WTC11 (cell line): ENCODE measurements at regions not wholly inside any gene's neighbourhood (a gene's known extent, or its start where the extent isn't known, plus 50 kb on each side); places are given as distances from the start of the nearest gene placed in this dataset.

ENCODE experiments used
- CBFB ChIP-seq: sonication (generic); formaldehyde crosslinking; IDR thresholded peaks from 2 replicates; pipeline ENCODE4 v1.8.1; 2022; ENCODE audit warnings: mild to moderate bottlenecking, low read depth, missing genetic modification reagents
- TF ChIP-seq, protein P1 (sequence below): fragments of 200-600 bp; IDR thresholded peaks from 2 replicates; pipeline ENCODE4 v1.8.0; 2022; ENCODE audit warnings: antibody characterized with exemption

GRCh38 chr13:76720821-76721220 lies 165.4 kb downstream of the KCTD12 start:
- TF ChIP-seq, protein P1, sequence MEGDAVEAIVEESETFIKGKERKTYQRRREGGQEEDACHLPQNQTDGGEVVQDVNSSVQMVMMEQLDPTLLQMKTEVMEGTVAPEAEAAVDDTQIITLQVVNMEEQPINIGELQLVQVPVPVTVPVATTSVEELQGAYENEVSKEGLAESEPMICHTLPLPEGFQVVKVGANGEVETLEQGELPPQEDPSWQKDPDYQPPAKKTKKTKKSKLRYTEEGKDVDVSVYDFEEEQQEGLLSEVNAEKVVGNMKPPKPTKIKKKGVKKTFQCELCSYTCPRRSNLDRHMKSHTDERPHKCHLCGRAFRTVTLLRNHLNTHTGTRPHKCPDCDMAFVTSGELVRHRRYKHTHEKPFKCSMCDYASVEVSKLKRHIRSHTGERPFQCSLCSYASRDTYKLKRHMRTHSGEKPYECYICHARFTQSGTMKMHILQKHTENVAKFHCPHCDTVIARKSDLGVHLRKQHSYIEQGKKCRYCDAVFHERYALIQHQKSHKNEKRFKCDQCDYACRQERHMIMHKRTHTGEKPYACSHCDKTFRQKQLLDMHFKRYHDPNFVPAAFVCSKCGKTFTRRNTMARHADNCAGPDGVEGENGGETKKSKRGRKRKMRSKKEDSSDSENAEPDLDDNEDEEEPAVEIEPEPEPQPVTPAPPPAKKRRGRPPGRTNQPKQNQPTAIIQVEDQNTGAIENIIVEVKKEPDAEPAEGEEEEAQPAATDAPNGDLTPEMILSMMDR, result no peak
- TF ChIP-seq CBFB (CRISPR knock-in tag), result no peak
